ENCODE measurements at regions not wholly inside any gene's neighbourhood (a gene's known extent, or its start where the extent isn't known, plus 50 kb on each side); places are given as distances from the start of the nearest gene placed in this dataset.

DNA sequence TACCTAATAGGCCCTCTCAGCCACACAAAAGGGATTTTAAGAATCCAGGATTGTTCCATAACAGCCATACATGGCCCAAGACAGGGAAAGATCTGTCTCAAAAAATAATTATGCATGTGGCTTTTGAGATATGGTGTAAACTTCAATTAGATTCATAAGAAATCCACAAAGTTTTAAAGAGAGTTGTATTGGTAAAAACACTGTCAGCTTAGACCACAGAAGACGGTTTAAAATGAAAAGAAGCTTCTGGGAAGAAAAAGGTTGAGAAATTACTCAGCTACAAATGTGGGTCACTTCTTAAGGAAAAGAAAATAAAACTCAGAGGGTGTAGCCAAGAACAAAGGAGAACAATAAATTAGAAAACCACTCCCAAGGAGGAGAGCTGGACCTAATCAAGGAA is 191.4 kb downstream of the KIF26A start:
- no peak overlapping the region for H3K4me3 Mint-ChIP-seq
- TF ChIP-seq ZNF331 (CRISPR knock-in tag; IDR thresholded peaks at IDR 0.05; ENCODE audit: low read depth) (no peak), ZNF114 (CRISPR knock-in tag; IDR thresholded peaks at IDR 0.05) (no peak), ETS1 (IDR thresholded peaks at IDR 0.05) (no peak), CREB1 (CRISPR knock-in tag; IDR thresholded peaks at IDR 0.05; ENCODE audit: low read depth) (no peak), JUNB (IDR thresholded peaks at IDR 0.05; ENCODE audit: unreplicated experiment) (no peak), NANOG (IDR thresholded peaks at IDR 0.05; ENCODE audit: borderline replicate concordance) (no peak), EZH2 (IDR thresholded peaks at IDR 0.05; ENCODE audit: low read depth, unreplicated experiment) (no peak), POLR2AphosphoS5 (IDR thresholded peaks at IDR 0.05; ENCODE audit: low read depth) (no peak), EZH2phosphoT487 (IDR thresholded peaks at IDR 0.05; ENCODE audit: unreplicated experiment) (no peak), STAT1 (IDR thresholded peaks at IDR 0.05; ENCODE audit: unreplicated experiment) (no peak)
- TF ChIP-seq, protein P1, sequence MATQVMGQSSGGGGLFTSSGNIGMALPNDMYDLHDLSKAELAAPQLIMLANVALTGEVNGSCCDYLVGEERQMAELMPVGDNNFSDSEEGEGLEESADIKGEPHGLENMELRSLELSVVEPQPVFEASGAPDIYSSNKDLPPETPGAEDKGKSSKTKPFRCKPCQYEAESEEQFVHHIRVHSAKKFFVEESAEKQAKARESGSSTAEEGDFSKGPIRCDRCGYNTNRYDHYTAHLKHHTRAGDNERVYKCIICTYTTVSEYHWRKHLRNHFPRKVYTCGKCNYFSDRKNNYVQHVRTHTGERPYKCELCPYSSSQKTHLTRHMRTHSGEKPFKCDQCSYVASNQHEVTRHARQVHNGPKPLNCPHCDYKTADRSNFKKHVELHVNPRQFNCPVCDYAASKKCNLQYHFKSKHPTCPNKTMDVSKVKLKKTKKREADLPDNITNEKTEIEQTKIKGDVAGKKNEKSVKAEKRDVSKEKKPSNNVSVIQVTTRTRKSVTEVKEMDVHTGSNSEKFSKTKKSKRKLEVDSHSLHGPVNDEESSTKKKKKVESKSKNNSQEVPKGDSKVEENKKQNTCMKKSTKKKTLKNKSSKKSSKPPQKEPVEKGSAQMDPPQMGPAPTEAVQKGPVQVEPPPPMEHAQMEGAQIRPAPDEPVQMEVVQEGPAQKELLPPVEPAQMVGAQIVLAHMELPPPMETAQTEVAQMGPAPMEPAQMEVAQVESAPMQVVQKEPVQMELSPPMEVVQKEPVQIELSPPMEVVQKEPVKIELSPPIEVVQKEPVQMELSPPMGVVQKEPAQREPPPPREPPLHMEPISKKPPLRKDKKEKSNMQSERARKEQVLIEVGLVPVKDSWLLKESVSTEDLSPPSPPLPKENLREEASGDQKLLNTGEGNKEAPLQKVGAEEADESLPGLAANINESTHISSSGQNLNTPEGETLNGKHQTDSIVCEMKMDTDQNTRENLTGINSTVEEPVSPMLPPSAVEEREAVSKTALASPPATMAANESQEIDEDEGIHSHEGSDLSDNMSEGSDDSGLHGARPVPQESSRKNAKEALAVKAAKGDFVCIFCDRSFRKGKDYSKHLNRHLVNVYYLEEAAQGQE (IDR thresholded peaks at IDR 0.05; ENCODE audit: unreplicated experiment), result no peak
- TF ChIP-seq, protein P2, sequence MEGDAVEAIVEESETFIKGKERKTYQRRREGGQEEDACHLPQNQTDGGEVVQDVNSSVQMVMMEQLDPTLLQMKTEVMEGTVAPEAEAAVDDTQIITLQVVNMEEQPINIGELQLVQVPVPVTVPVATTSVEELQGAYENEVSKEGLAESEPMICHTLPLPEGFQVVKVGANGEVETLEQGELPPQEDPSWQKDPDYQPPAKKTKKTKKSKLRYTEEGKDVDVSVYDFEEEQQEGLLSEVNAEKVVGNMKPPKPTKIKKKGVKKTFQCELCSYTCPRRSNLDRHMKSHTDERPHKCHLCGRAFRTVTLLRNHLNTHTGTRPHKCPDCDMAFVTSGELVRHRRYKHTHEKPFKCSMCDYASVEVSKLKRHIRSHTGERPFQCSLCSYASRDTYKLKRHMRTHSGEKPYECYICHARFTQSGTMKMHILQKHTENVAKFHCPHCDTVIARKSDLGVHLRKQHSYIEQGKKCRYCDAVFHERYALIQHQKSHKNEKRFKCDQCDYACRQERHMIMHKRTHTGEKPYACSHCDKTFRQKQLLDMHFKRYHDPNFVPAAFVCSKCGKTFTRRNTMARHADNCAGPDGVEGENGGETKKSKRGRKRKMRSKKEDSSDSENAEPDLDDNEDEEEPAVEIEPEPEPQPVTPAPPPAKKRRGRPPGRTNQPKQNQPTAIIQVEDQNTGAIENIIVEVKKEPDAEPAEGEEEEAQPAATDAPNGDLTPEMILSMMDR (conservative IDR thresholded peaks at IDR 0.05; ENCODE audit: low read depth in 2 of 2), result no peak
- TF ChIP-seq, protein P3, sequence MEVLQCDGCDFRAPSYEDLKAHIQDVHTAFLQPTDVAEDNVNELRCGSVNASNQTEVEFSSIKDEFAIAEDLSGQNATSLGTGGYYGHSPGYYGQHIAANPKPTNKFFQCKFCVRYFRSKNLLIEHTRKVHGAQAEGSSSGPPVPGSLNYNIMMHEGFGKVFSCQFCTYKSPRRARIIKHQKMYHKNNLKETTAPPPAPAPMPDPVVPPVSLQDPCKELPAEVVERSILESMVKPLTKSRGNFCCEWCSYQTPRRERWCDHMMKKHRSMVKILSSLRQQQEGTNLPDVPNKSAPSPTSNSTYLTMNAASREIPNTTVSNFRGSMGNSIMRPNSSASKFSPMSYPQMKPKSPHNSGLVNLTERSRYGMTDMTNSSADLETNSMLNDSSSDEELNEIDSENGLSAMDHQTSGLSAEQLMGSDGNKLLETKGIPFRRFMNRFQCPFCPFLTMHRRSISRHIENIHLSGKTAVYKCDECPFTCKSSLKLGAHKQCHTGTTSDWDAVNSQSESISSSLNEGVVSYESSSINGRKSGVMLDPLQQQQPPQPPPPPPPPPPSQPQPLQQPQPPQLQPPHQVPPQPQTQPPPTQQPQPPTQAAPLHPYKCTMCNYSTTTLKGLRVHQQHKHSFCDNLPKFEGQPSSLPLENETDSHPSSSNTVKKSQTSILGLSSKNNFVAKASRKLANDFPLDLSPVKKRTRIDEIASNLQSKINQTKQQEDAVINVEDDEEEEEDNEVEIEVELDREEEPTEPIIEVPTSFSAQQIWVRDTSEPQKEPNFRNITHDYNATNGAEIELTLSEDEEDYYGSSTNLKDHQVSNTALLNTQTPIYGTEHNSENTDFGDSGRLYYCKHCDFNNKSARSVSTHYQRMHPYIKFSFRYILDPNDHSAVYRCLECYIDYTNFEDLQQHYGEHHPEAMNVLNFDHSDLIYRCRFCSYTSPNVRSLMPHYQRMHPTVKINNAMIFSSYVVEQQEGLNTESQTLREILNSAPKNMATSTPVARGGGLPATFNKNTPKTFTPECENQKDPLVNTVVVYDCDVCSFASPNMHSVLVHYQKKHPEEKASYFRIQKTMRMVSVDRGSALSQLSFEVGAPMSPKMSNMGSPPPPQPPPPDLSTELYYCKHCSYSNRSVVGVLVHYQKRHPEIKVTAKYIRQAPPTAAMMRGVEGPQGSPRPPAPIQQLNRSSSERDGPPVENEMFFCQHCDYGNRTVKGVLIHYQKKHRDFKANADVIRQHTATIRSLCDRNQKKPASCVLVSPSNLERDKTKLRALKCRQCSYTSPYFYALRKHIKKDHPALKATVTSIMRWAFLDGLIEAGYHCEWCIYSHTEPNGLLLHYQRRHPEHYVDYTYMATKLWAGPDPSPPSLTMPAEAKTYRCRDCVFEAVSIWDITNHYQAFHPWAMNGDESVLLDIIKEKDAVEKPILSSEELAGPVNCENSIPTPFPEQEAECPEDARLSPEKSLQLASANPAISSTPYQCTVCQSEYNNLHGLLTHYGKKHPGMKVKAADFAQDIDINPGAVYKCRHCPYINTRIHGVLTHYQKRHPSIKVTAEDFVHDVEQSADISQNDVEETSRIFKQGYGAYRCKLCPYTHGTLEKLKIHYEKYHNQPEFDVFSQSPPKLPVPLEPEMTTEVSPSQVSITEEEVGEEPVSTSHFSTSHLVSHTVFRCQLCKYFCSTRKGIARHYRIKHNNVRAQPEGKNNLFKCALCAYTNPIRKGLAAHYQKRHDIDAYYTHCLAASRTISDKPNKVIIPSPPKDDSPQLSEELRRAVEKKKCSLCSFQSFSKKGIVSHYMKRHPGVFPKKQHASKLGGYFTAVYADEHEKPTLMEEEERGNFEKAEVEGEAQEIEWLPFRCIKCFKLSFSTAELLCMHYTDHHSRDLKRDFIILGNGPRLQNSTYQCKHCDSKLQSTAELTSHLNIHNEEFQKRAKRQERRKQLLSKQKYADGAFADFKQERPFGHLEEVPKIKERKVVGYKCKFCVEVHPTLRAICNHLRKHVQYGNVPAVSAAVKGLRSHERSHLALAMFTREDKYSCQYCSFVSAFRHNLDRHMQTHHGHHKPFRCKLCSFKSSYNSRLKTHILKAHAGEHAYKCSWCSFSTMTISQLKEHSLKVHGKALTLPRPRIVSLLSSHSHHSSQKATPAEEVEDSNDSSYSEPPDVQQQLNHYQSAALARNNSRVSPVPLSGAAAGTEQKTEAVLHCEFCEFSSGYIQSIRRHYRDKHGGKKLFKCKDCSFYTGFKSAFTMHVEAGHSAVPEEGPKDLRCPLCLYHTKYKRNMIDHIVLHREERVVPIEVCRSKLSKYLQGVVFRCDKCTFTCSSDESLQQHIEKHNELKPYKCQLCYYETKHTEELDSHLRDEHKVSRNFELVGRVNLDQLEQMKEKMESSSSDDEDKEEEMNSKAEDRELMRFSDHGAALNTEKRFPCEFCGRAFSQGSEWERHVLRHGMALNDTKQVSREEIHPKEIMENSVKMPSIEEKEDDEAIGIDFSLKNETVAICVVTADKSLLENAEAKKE (CRISPR knock-in tag; IDR thresholded peaks at IDR 0.05), result no peak
- peaks cover 29% of the 10 kb centered on the region for H3K9me3 Mint-ChIP-seq
- DNase-seq (ENCODE audit: low spot score) (no peak), ATAC-seq (no peak)
- Histone ChIP-seq H3K4me2 (no peak overlapping the region), H3K36me3 (ENCODE audit: insufficient read depth) (no peaks in the 10 kb centered on the region; the same call in 1 of the 2 replicates), H4K20me1 (replicated peaks; ENCODE audit: insufficient read depth) (no peaks in the 10 kb centered on the region), H3K79me2 (replicated peaks; ENCODE audit: insufficient read depth) (no peaks in the 10 kb centered on the region), H2AFZ (no peak overlapping the region), H3K27ac (ENCODE audit: low read depth) (no peak overlapping the region), H3K27me3 (ENCODE audit: insufficient read depth) (no peaks in the 10 kb centered on the region), H3F3A (replicated peaks; ENCODE audit: low read depth) (no peaks in the 10 kb centered on the region), H3K4me3 (no peak overlapping the region), H3K4me1 (ENCODE audit: insufficient read depth) (no peaks in the 10 kb centered on the region), H3K9me2 (ENCODE audit: insufficient read depth) (no peaks in the 10 kb centered on the region)
- no peaks in the 10 kb centered on the region for H3K4me1 Mint-ChIP-seq
- H3K27me3 Mint-ChIP-seq (ENCODE audit: insufficient read depth, low read depth, poor library complexity), result peaks cover 2% of the 10 kb centered on the region
- no peak overlapping the region for H3K27ac Mint-ChIP-seq
- peaks cover 11% of the 10 kb centered on the region; the same call in 2 of the 3 replicates for H3K36me3 Mint-ChIP-seq (ENCODE audit: low read depth)

All from GM23338 (cell line).